Common myeloid progenitor, CD34-positive (primary cell): ENCODE measurements at regions not wholly inside any gene's neighbourhood (a gene's known extent, or its start where the extent isn't known, plus 50 kb on each side); places are given as distances from the start of the nearest gene placed in this dataset.

Source experiments
- CTCF ChIA-PET: fragments of 350-600 bp; sonication (Branson Sonifier 250); formaldehyde crosslinking; loops from one replicate; lab custom pipeline; 2021; ENCODE audit warnings: antibody characterized with exemption; lab: Charles Lee
- POLR2A ChIA-PET: fragments of 350-600 bp; sonication (Branson Sonifier 250); formaldehyde crosslinking; loops from one replicate; lab custom pipeline; 2021; ENCODE audit warnings: antibody characterized with exemption; lab: Charles Lee
- DNase-seq, 3 donors: peaks; one replicate each; pipeline versions ENCODE4 v3.0.0 to v3.0.0-alpha.2; 2013
- H3K27ac ChIP-seq, 2 experiments: 1 replicate in 1 of 2; 2 replicates in 1 of 2; pipeline ENCODE4 v1.7.0; 2013; ENCODE audit warnings: inconsistent platforms in 2 of 2, low read length in 2 of 2, mild to moderate bottlenecking in 2 of 2, low read depth in 1 of 2, moderate library complexity in 1 of 2; ENCODE audit not compliant: severe bottlenecking in 2 of 2, insufficient read depth in 1 of 2, poor library complexity in 1 of 2
- H3K27me3 ChIP-seq, 5 experiments: replicated peaks in 2 of 5; 1 replicate in 3 of 5; 2 replicates in 2 of 5; pipeline versions ENCODE4 v1.6.1 to v1.7.0; 2013; ENCODE audit warnings: low read length in 4 of 5, mild to moderate bottlenecking in 2 of 5, moderate library complexity in 2 of 5, inconsistent platforms in 1 of 5; ENCODE audit not compliant: insufficient read depth in 5 of 5, control insufficient read depth in 4 of 5
- H3K36me3 ChIP-seq, 4 experiments: 1 replicate in 2 of 4; 2 replicates in 2 of 4; pipeline versions ENCODE4 v1.6.1 to v1.7.0; 2013; ENCODE audit warnings: low read length in 3 of 4, control low read depth in 1 of 4, mild to moderate bottlenecking in 1 of 4; ENCODE audit not compliant: control insufficient read depth in 4 of 4, insufficient read depth in 4 of 4
- H3K4me1 ChIP-seq, 4 experiments: 1 replicate in 3 of 4; 2 replicates in 1 of 4; pipeline versions ENCODE4 v1.6.1 to v1.7.1; 2013; ENCODE audit warnings: low read length in 3 of 4, mild to moderate bottlenecking in 3 of 4, control low read depth in 1 of 4, inconsistent platforms in 1 of 4, moderate library complexity in 1 of 4; ENCODE audit not compliant: control insufficient read depth in 4 of 4, insufficient read depth in 4 of 4; ENCODE audit errors: control extremely low read depth in 1 of 4
- H3K4me3 ChIP-seq, 7 experiments: 1 replicate in 4 of 7; 2 replicates in 3 of 7; pipeline versions ENCODE4 v1.5.1 to v1.7.0; 2013; ENCODE audit warnings: mild to moderate bottlenecking in 7 of 7, low read length in 6 of 7, moderate library complexity in 6 of 7, inconsistent platforms in 2 of 7, low read depth in 2 of 7, control low read depth in 1 of 7; ENCODE audit not compliant: insufficient read depth in 4 of 7, control insufficient read depth in 1 of 7; ENCODE audit errors: extremely low read depth in 1 of 7
- H3K9me3 ChIP-seq, 5 experiments: 1 replicate in 4 of 5; 2 replicates in 1 of 5; pipeline versions ENCODE4 v1.6.1 to v1.7.1; 2013; ENCODE audit warnings: low read length in 4 of 5, mild to moderate bottlenecking in 2 of 5, inconsistent platforms in 1 of 5, low read depth in 1 of 5, moderate library complexity in 1 of 5; ENCODE audit not compliant: control insufficient read depth in 4 of 5, insufficient read depth in 2 of 5; ENCODE audit errors: control extremely low read depth in 1 of 5
- WGBS: methylation state at CpG from one replicate; pipeline ENCODE4 v1.1.5; 2013; ENCODE audit not compliant: insufficient coverage; 5-methylcytosine and 5-hydroxymethylcytosine counted together

GRCh38 chr6:43952746-43953145 lies 174.5 kb downstream of the MRPL14 start:
- ChIA-PET CTCF (interaction anchor here (0.7 to 8.5 kb wide), 10 partner anchors 12 to 285 kb away, joined by 3 to 51 read pairs (median 6); no protein-coding TSS in a partner anchor), POLR2A (no interaction called here)
- WGBS: 100% methylated on average over 1 of the region's 1 CpG
- Histone ChIP-seq H3K4me3 (no peak overlapping the region), H3K27me3 (peaks cover 0 to 2% (median 0%) of the 10 kb centered on the region in 5 experiments), H3K36me3 (no peaks in the 10 kb centered on the region), H3K4me1 (peaks cover 0 to 5% (median 0%) of the 10 kb centered on the region in 4 experiments), H3K27ac (no peak overlapping the region), H3K9me3 (peaks cover 0 to 8% (median 3%) of the 10 kb centered on the region in 5 experiments)
- DNase-seq: no peak

GRCh38 chr6:43951756-43952675 lies 175.2 kb downstream of the MRPL14 start:
- no peak overlapping the region for H3K4me3 ChIP-seq
- H3K9me3 ChIP-seq: peaks cover 0 to 8% (median 3%) of the 10 kb centered on the region in 5 experiments
- peaks cover 0 to 5% (median 0%) of the 10 kb centered on the region in 4 experiments for H3K4me1 ChIP-seq
- WGBS: 92% methylated on average over 5 of the region's 8 CpGs
- DNase-seq: no peak
- H3K36me3 ChIP-seq: no peaks in the 10 kb centered on the region
- CTCF ChIA-PET: interaction anchor here (0.7 to 8.5 kb wide), 23 partner anchors 11 to 286 kb away, joined by 3 to 51 read pairs (median 4); partner anchors contain the start of gene VEGFA
- POLR2A ChIA-PET: no interaction called here
- peaks cover 0 to 2% (median 0%) of the 10 kb centered on the region in 5 experiments for H3K27me3 ChIP-seq
- H3K27ac ChIP-seq: no peak overlapping the region

- CTCF ChIA-PET: interaction anchor here (0.7 to 8.5 kb wide), 29 partner anchors 10 to 286 kb away, joined by 3 to 51 read pairs (median 4); partner anchors contain the start of gene VEGFA
These were observed 176.0 kb downstream of the MRPL14 start for GRCh38 chr6:43951063-43951755.

GRCh38 chr6:43950731-43951062 lies 176.6 kb downstream of the MRPL14 start:
- WGBS: 86% methylated on average over 3 of the region's 3 CpGs
- Histone ChIP-seq H3K36me3 (no peaks in the 10 kb centered on the region), H3K27ac (no peak overlapping the region), H3K9me3 (peaks cover 0 to 7% (median 2%) of the 10 kb centered on the region in 5 experiments), H3K27me3 (peaks cover 0 to 2% (median 0%) of the 10 kb centered on the region in 5 experiments), H3K4me3 (no peak overlapping the region), H3K4me1 (peaks cover 0 to 5% (median 0%) of the 10 kb centered on the region in 4 experiments)
- no peak for DNase-seq
- CTCF ChIA-PET: interaction anchor here (0.8 to 8.5 kb wide), 22 partner anchors 10 to 285 kb away, joined by 3 to 51 read pairs (median 4); partner anchors contain the start of gene VEGFA
- POLR2A ChIA-PET: no interaction called here

More at GRCh38 chr6:43951063-43951755, 176.0 kb downstream of the MRPL14 start:
- POLR2A ChIA-PET: no interaction called here
- Histone ChIP-seq H3K4me3 (no peak overlapping the region), H3K36me3 (no peaks in the 10 kb centered on the region), H3K27ac (no peak overlapping the region), H3K27me3 (peaks cover 0 to 2% (median 0%) of the 10 kb centered on the region in 5 experiments), H3K9me3 (peaks cover 0 to 5% (median 2%) of the 10 kb centered on the region in 5 experiments), H3K4me1 (peaks cover 0 to 5% (median 0%) of the 10 kb centered on the region in 4 experiments)
- 97% methylated on average over 4 of the region's 5 CpGs for WGBS
- peak; percentile 63 to 77 (median 75) for DNase-seq

GRCh38 chr6:43950051-43950605 lies 177.1 kb downstream of the MRPL14 start:
- no peak overlapping the region for H3K27ac ChIP-seq
- H3K27me3 ChIP-seq: peaks cover 0 to 2% (median 0%) of the 10 kb centered on the region in 5 experiments
- CTCF ChIA-PET: interaction anchor here (0.9 to 8.5 kb wide), 18 partner anchors 9 to 285 kb away, joined by 3 to 51 read pairs (median 3); partner anchors contain the start of gene VEGFA
- WGBS: 96% methylated on average over 11 of the region's 11 CpGs
- POLR2A ChIA-PET: interaction anchor here (1.2 kb wide), 1 partner anchor 11 kb away, joined by 3 read pairs; no protein-coding TSS in a partner anchor
- peaks cover 0 to 5% (median 0%) of the 10 kb centered on the region in 4 experiments for H3K4me1 ChIP-seq
- no peak overlapping the region for H3K4me3 ChIP-seq
- no peaks in the 10 kb centered on the region for H3K36me3 ChIP-seq
- DNase-seq: no peak
- peaks cover 0 to 13% (median 5%) of the 10 kb centered on the region in 5 experiments for H3K9me3 ChIP-seq

- Histone ChIP-seq H3K27me3 (peaks cover 0 to 2% (median 0%) of the 10 kb centered on the region in 5 experiments), H3K4me1 (peaks cover 0 to 5% (median 0%) of the 10 kb centered on the region in 4 experiments), H3K27ac (no peak overlapping the region), H3K36me3 (no peaks in the 10 kb centered on the region), H3K4me3 (no peak overlapping the region), H3K9me3 (peaks cover 0 to 17% (median 9%) of the 10 kb centered on the region in 5 experiments)
- POLR2A ChIA-PET: interaction anchor here (1.2 kb wide), 1 partner anchor 10 kb away, joined by 3 read pairs; no protein-coding TSS in a partner anchor
- 100% methylated on average over 2 of the region's 2 CpGs for WGBS
- no peak for DNase-seq
- CTCF ChIA-PET: interaction anchor here (0.7 to 8.5 kb wide), 12 partner anchors 9 to 226 kb away, joined by 3 to 51 read pairs (median 3); no protein-coding TSS in a partner anchor
These were observed 177.7 kb downstream of the MRPL14 start for GRCh38 chr6:43949551-43949991.
